Left lung (tissue), 4 donors: ENCODE measurements at regions not wholly inside any gene's neighbourhood (a gene's known extent, or its start where the extent isn't known, plus 50 kb on each side); places are given as distances from the start of the nearest gene placed in this dataset.
A peak's percentile ranks its signal among the peaks of the same experiment; 100 is the strongest.

Experiments
- ATAC-seq: fragments of 200-7000 bp; cut with Tn5 transposase; one replicate; pipeline ENCODE4 v1.9.1; 2020; ENCODE audit warnings: moderate library complexity
- DNase-seq, 4 donors: peaks; one replicate each; pipeline ENCODE4 v3.0.0-alpha.2; 2013 to 2020
- H3K27ac ChIP-seq, 2 donors: fragments of 200-600 bp; sonication (generic) in 1 of 2; one replicate each; pipeline versions ENCODE4 v1.5.0 to v1.8.0; 2020 to 2021
- H3K27me3 ChIP-seq, 2 donors: fragments of 200-600 bp; sonication (generic) in 1 of 2; one replicate each; pipeline versions ENCODE4 v1.5.0 to v1.8.0; 2020 to 2021
- H3K36me3 ChIP-seq, 2 donors: fragments of 200-600 bp; sonication (generic) in 1 of 2; one replicate each; pipeline versions ENCODE4 v1.5.0 to v1.8.0; 2020 to 2021
- H3K4me1 ChIP-seq, 2 donors: fragments of 200-600 bp; one replicate each; pipeline ENCODE4 v1.8.0; 2021
- H3K4me3 ChIP-seq, 2 donors: fragments of 200-600 bp; sonication (generic) in 1 of 2; one replicate each; pipeline versions ENCODE4 v1.5.0 to v1.8.0; 2020 to 2021; ENCODE audit warnings: mild to moderate bottlenecking in 1 of 2
- H3K9me3 ChIP-seq, 2 donors: fragments of 200-600 bp; sonication (generic) in 1 of 2; one replicate each; pipeline versions ENCODE4 v1.5.0 to v1.8.0; 2020 to 2021
- intact Hi-C, 2 donors: fragments of 100-400 bp; cut with DNase I; formaldehyde crosslinking; loops; one replicate each; pipeline versions ENCODE4 v1.11.2 to v1.14.2; 2022
- TF ChIP-seq, protein P1 (sequence below), 2 donors: fragments of 200-600 bp; sonication (generic) in 1 of 2; IDR thresholded peaks; one replicate each; pipeline versions ENCODE4 v1.5.0 to v1.8.0; 2021; ENCODE audit warnings: antibody characterized with exemption in 2 of 2
- donor health status: DM: no; HTN: yes; CAD: no.
- donor health status: DM: no; HTN: no; CAD: no.

DNA sequence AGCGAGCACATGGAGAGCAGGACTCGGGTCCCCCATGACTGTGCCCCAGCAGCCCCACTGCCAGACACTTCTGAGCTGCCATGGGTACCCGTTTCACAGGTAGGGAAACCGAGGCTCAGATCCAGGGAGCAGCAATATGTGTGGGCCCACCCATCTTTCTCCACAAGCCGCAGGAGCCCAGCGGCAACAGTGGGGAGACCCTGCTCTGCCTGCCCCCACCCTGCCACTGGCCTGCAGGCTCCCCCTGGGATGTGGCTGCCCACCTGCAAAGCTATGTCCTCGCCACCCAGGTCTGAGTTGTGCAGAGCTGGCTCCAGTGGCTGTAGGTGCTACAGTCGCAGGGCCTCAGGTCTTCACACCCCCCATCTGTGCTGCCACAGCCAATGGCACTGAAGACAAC, 50.6 kb upstream of the C1QTNF9B start:
- Histone ChIP-seq H3K9me3 (no peaks in the 10 kb centered on the region), H3K36me3 (no peaks in the 10 kb centered on the region), H3K4me1 (no peaks in the 10 kb centered on the region), H3K4me3 (no peak overlapping the region), H3K27ac (no peak overlapping the region), H3K27me3 (peaks cover 0 to 28% of the 10 kb centered on the region in 2 donors)
- TF ChIP-seq, protein P1, sequence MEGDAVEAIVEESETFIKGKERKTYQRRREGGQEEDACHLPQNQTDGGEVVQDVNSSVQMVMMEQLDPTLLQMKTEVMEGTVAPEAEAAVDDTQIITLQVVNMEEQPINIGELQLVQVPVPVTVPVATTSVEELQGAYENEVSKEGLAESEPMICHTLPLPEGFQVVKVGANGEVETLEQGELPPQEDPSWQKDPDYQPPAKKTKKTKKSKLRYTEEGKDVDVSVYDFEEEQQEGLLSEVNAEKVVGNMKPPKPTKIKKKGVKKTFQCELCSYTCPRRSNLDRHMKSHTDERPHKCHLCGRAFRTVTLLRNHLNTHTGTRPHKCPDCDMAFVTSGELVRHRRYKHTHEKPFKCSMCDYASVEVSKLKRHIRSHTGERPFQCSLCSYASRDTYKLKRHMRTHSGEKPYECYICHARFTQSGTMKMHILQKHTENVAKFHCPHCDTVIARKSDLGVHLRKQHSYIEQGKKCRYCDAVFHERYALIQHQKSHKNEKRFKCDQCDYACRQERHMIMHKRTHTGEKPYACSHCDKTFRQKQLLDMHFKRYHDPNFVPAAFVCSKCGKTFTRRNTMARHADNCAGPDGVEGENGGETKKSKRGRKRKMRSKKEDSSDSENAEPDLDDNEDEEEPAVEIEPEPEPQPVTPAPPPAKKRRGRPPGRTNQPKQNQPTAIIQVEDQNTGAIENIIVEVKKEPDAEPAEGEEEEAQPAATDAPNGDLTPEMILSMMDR (IDR thresholded peaks at IDR 0.05), result no peak
- DNase-seq (no peak), ATAC-seq (no peak)
- intact Hi-C loops, result no loop called here

DNA sequence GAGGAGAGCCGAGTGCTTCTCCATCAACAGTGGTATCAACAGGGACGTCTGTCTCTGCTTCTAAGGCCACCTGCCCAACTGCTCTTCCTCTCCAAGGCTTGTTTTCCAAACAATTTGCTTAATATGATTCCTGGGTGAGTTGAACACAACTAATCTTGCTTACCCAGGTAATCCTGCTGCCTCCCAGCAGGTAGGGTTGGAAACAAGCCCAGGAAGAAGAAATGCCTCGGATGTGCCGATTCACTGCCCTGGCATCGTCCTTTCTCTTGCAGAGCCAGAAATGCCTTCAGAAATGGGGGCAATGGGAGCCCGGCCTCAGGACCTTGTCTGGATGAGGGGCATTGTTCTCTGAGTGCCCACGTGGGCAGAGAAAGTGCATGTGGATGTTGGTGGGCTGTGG, 51.9 kb upstream of the C1QTNF9B start:
- no peak overlapping the region for H3K27ac ChIP-seq
- intact Hi-C loops, result no loop called here
- ATAC-seq (no peak), DNase-seq (no peak)
- no peak overlapping the region for H3K4me3 ChIP-seq
- TF ChIP-seq, protein P1 (IDR thresholded peaks at IDR 0.05), result no peak
- no peaks in the 10 kb centered on the region for H3K4me1 ChIP-seq
- H3K27me3 ChIP-seq, result peaks cover 0 to 27% of the 10 kb centered on the region in 2 donors
- no peaks in the 10 kb centered on the region for H3K9me3 ChIP-seq
- no peaks in the 10 kb centered on the region for H3K36me3 ChIP-seq

DNA sequence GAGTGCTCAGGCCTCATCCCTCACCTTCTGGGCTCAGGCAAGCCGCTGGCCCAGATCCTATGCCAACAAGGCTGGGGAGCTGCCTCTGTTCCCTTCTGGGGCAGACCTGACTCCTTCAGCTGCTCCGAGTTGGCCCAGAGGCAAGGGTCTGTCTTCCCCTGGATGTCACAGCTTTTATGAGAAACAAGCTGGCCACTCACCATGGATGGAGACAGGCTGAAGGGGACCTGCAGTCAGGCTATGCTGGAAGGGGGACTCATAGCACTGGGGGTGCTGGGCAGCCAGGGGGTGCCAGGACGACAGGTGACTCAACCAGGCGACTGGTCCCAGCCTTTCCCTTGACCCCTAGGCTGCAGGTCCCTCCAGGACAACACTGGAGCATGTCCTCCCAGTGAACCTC, 52.4 kb upstream of the C1QTNF9B start:
- no peaks in the 10 kb centered on the region for H3K9me3 ChIP-seq
- no peaks in the 10 kb centered on the region for H3K36me3 ChIP-seq
- intact Hi-C loops, result no loop called here
- TF ChIP-seq, protein P1 (IDR thresholded peaks at IDR 0.05), result no peak
- no peaks in the 10 kb centered on the region for H3K4me1 ChIP-seq
- DNase-seq (no peak), ATAC-seq (no peak)
- H3K27ac ChIP-seq, result no peak overlapping the region
- no peak overlapping the region for H3K4me3 ChIP-seq
- H3K27me3 ChIP-seq, result peaks cover 0 to 22% of the 10 kb centered on the region in 2 donors

DNA sequence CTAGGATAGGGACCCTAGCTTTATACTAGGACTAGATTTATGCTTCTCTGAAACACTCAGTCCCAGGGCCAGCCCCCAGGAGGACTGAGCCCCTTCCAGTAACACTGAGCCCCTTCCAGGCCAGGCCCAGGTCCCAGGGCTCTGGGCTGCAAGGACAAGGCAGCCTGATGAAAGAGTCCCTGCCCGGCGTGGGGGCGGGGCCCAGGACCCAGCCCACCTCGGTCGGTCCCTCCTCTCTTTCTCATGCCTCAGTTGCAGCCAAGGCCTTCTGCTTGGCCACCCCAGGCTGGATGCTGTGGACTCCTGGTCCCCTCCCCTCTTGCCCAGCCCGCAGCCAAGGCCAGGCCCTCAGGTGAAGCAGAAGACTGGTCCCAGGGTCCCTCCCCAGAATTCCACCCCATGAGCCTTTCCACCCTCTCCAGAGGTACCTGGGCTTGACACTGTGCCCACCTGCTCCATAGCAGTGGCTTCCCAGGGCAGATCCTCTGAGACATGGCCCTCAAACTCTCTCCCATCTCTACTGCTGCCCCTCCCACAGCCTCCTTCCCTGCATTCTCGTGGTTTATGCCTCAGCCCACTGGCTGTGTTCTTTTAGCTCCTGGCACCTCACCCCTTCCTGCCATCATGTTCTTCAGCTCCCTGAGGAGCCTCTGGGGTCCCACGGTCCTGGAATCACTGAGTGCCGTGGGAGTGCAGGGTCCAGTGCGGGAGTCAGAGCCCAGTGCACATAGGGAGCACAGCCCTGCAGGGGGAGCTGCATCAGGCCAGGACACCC, 53.6 kb upstream of the C1QTNF9B start:
- no peak for ATAC-seq
- intact Hi-C loops, result no loop called here

DNA sequence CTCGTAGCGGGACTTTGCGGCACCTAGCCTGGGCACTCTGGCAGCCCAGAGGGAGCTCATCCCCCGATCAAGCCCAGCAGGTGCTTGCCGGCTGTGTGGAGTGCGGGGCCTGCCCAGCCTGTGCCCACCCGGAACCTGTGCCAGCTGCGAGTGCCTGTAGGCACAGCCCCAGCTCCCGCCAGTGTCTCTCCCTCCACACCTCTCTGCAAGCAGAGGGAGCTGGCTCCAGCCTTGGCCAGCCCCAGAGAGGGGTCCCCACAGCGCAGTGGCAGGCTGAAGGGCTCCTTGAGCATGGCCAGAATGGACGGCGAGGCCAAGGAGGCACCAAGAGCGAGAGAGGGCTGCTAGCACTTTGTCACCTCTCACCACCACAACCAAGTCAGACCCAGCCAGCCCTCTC, 55.5 kb upstream of the C1QTNF9B start:
- intact Hi-C loops, result no loop called here
- ATAC-seq, result no peak
- Histone ChIP-seq H3K27ac (no peak overlapping the region), H3K4me1 (no peaks in the 10 kb centered on the region), H3K4me3 (no peak overlapping the region), H3K36me3 (no peaks in the 10 kb centered on the region), H3K27me3 (no peaks in the 10 kb centered on the region), H3K9me3 (no peaks in the 10 kb centered on the region)
- TF ChIP-seq, protein P1 (IDR thresholded peaks at IDR 0.05), result no peak
- peak in 1 of 4 donors; percentile 75 for DNase-seq

More for the DNA sequence above, 53.6 kb upstream of the C1QTNF9B start:
- H3K4me3 ChIP-seq, result no peak overlapping the region
- H3K27me3 ChIP-seq, result peaks cover 0 to 12% of the 10 kb centered on the region in 2 donors
- no peaks in the 10 kb centered on the region for H3K9me3 ChIP-seq
- H3K27ac ChIP-seq, result no peak overlapping the region
- TF ChIP-seq, protein P1 (IDR thresholded peaks at IDR 0.05), result no peak
- H3K4me1 ChIP-seq, result no peaks in the 10 kb centered on the region
- H3K36me3 ChIP-seq, result no peaks in the 10 kb centered on the region
- DNase-seq, result no peak
